GOT3 (cell line): ENCODE measurements at regions not wholly inside any gene's neighbourhood (a gene's known extent, or its start where the extent isn't known, plus 50 kb on each side); places are given as distances from the start of the nearest gene placed in this dataset.
"Not testable (repeated sequence)": the region's sequence is repeated elsewhere in the genome, so short reads cannot be mapped to it uniquely, and the experiment has no call there.

Source experiments
- DNase-seq: peaks from one replicate; lab custom pipeline; 2025; ENCODE audit warnings: mixed read lengths; lab: John Stamatoyannopoulos, UW

DNA sequence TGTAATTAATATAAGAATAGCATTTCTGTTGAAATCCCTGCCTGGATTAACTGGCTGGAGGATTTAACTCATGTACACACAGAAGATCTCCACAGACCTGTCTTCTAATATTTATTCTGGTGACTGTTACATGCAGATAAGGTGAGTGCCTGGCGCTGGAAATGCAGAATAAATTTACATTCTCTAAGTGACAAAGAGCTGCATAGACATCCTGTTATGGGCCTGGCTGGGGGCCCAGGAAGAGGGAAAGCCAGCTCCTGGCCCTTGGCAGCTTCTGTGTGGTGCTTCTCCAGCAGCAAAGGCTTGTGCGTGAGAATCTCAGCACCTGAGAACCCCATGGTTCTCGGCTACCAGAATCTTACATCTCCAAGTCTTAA lies 446.6 kb downstream of the PTPRU start:
- no peak for DNase-seq

- DNase-seq = no peak
Measured at GRCh38 chr1:29682171-29682918, 446.0 kb downstream of the PTPRU start.

DNA sequence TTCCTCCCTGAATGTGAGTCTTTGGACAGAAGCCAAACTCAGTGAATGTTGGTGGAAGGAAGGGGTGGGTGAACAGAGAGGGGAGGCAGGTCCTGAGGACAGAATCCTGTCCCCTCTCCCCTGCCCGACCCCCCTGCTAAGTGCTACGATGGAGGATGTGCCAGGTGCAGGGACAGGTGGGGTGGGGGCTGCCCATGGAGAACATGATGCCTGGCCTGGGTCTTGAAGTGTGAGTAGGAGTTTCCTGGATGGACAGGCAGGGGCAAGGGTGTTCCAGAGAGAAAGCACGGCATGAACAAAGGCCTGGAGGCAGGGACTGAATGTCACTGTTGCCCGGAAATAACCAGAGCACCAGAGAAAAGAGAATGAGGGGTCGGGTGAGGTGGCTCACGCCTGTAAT lies 445.1 kb downstream of the PTPRU start:
- DNase-seq = not testable (repeated sequence)

DNA sequence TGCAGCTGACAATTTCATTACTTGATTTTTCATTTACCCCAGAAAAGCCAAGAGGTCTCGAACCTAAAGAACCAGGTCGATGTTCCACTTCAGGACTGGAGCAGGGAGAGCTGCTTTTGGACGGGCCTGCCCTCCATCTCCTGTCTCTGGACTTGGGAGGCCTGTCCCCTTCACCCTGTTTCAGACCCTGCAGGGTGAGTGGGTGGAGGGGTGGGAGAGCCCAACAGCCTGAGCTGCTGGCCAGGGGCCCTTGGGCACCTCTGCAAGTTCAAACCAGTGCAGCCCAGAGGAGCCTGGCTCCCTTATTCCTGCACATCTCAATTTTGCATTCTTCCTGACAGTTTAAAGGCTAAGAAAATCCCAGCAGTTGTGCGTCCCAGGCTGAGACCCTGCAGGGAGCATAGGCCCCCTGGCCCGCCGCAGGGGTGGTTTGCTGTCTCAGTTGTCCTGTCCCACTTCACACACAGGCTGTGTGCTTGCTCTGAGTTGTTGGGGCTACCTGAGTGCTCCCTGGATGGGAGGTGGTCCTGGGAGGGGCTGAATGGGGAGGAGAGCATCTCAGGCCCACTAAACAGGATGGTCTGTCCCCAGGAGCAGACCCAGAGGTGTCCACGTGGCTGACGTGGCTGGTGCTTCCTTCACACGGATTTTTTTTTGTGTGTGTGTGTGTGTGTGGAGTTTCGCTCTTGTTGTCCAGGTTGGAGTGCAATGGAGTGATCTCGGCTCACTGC lies 443.7 kb downstream of the PTPRU start:
- DNase-seq = no peak

GRCh38 chr1:29679316-29679715 lies 443.0 kb downstream of the PTPRU start:
- DNase-seq = no peak

- no peak for DNase-seq
Measured at GRCh38 chr1:29677028-29678024, 441.0 kb downstream of the PTPRU start.

DNA sequence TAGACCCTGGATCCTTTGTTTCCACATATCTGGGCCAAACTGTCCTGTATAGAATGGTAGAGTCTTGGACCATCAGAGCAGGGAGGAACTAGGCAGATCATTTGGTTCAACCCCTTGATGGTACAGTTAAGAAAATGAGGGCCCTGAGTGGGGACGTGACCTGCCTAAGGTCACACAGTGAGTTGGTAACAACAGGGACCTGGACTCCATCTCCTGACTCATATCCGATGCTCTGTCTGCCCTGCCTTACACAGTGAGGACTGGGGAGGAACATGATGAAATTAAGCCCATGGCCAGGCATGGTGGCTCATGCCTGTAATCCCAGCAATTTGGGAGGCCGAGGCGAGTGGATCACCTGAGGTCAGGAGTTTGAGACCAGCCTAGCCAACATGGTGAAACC lies 440.2 kb downstream of the PTPRU start:
- no peak for DNase-seq

GRCh38 chr1:29675481-29676263 lies 439.4 kb downstream of the PTPRU start:
- DNase-seq = no peak

DNA sequence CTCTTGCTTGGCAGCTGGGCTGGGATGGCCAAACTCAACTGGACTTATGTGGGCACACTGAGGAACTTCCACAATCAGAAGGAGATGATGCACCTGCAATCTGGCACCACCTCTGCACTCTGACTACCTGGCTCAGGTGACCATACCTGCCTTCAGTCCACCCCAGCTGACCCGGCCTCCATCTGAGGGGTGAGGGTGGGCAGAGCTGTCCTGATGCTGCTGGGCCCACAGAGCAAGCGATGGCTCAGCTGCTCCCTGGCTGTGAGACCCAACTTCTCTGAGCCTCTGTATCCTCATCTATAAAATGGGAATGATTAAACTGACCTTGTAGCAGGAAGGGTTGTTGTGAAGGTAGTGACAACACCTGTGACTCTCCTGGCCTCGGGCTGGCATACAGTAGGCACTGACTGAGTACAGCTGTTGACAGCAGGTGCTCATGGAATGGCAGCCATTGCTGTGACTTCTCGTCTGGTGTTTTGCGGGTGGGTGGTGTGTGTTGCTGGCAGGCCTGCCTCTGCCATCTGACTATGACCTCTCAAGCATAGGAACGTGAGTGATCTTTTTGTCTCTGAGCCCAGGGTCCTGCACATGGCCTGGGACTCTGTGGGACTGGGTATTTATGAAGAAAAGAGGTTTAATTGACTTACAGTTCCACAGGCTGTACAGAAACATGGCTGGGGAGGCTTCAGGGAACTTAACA lies 438.5 kb downstream of the PTPRU start:
- no peak for DNase-seq

DNA sequence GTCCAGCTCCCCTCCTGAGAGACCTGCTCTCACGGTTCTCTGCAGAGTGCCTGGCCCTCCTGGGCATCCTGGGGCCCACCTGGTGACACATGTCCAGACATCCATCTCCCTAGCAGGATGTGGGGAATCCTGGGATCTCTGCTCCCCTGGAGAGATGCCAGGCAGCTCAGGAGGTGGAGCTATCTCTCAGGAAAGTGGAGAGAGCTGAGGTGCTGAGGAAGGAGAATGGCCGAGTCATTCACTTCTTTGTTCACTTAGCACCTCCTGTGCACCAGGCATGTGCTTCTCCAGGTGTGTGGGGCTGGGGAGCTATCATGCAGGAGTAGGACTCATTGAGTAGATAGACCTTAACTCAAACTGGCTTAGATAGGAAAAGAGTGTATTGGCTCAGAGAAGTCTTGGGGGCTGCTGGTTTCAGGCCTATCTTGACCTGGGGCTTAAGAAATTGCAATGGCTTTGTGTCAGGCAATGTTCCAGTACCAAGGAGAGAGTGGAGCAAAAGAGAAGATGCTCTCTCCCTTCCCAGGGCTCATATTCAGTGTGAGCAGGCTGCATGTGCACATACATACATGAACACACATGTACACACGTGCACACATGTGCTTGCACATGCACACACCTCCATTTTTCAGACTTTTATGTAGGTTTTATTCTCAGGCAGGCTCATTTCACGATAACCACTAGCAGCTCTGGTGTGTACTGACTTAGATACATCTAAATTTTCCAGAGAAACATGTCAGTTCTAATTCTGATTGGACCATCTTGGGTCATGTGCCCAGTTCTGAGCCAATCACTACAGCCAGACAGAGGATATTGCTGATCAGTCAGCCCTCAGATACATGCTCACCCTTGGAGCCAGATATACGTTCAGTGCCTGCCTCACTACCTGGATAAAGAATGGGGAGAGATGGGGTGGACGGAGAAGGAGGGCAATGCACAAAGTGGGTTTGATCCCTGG lies 437.6 kb downstream of the PTPRU start:
- DNase-seq = no peak

- DNase-seq = no peak
Measured at GRCh38 chr1:29673228-29673500, 436.8 kb downstream of the PTPRU start.

- no peak for DNase-seq
Measured at GRCh38 chr1:29672416-29673227, 436.3 kb downstream of the PTPRU start.

GRCh38 chr1:29671446-29672356 lies 435.4 kb downstream of the PTPRU start:
- DNase-seq = no peak

DNA sequence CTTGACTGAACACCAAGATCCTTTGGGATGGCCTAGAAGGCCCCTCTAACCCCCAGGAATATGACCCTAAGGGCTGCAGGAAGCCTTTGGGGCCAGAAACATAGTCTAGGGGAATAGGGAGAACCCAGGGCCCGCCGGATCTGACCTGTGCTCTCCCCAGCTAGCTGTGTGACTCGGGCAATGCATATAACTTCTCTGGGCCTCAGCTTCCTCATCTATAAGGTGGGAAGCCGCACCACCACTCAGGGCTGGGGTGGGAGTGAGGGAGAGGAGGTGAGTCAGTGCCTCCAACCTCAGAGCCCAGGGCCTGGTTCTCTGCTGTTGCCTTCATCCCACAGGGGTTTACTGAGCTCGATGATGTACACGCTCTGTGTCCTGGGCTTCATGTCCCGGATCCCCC lies 434.4 kb downstream of the PTPRU start:
- no peak for DNase-seq

DNA sequence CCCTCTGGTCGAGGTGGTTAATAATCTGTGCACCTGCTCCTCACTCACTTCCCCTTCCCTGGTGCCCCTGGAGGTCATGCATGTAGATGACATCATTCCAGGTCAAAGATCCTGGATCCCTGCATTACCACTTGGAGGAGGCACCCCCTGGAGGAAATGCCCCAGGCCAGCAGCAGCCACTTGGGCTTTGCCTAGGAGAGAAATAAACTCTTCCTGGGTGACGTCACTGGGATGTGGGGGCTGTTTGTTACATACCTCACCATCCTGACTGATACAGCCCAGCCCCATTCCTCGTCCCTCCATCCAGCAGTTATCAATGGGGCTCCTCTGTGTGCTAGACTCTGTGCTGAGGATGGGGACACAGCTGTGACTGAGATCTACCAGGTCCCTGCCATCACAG lies 433.6 kb downstream of the PTPRU start:
- no peak for DNase-seq

DNA sequence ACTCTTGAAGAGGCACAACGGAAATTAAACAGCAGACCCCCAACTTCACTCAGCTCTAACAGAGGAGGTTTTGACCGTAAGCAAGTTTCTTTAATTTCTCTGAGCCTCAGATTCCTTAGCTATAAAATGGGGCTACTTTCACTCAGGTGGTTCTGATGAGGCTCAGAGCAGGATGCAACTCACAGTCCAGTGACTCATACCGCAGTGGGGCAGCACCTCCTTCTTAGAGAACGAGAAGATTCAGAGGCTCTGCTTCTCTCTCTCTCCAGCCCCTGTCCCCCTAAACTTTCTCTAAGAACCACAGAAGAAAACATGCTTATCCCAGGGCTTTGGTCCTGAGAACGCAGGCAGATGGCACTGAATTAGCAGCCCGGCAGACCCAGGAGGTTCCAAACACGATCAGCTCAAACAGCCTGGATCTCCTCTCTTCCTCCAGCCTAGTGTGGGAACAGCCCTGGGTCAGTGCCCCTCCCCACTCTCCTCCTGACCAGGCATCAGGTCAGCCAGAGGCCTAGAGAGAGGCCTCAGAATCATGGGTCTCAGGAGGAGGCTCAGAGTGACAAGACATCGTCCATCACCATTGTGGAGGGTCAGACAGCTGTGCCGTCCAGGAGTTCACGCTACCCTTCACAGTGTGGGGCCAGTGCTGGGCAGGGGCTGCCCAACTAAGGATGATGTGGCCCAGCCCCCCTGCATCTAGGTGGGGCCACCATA lies 433.0 kb downstream of the PTPRU start:
- no peak for DNase-seq

- no peak for DNase-seq
Measured at GRCh38 chr1:29668551-29669157, 432.3 kb downstream of the PTPRU start.
